Skeletal muscle tissue (tissue), 3 donors: ENCODE measurements at regions not wholly inside any gene's neighbourhood (a gene's known extent, or its start where the extent isn't known, plus 50 kb on each side); places are given as distances from the start of the nearest gene placed in this dataset.
A peak's percentile ranks its signal among the peaks of the same experiment; 100 is the strongest.
"Not testable (repeated sequence)": the region's sequence is repeated elsewhere in the genome, so short reads cannot be mapped to it uniquely, and the experiment has no call there.

ENCODE experiments used
- H3K27ac ChIP-seq: one replicate; pipeline ENCODE4 v1.7.0; 2013; ENCODE audit warnings: mild to moderate bottlenecking, low read depth, low read length, inconsistent platforms
- H3K27me3 ChIP-seq, 3 donors: one replicate each; pipeline ENCODE4 v1.7.0; 2013; ENCODE audit warnings: low read length in 3 of 3; ENCODE audit not compliant: control insufficient read depth in 3 of 3, insufficient read depth in 3 of 3
- H3K36me3 ChIP-seq, 3 donors: one replicate each; pipeline ENCODE4 v1.7.0; 2013; ENCODE audit warnings: low read length in 3 of 3; ENCODE audit not compliant: control insufficient read depth in 3 of 3, insufficient read depth in 3 of 3
- H3K4me1 ChIP-seq, 3 donors: one replicate each; pipeline ENCODE4 v1.7.0; 2013; ENCODE audit warnings: low read length in 3 of 3, mild to moderate bottlenecking in 3 of 3; ENCODE audit not compliant: control insufficient read depth in 3 of 3, insufficient read depth in 3 of 3
- H3K4me3 ChIP-seq, 3 donors: one replicate each; pipeline ENCODE4 v1.7.0; 2013; ENCODE audit warnings: low read length in 3 of 3
- H3K9ac ChIP-seq, 3 donors: one replicate each; pipeline ENCODE4 v1.7.0; 2013; ENCODE audit warnings: low read length in 3 of 3, mild to moderate bottlenecking in 3 of 3, moderate library complexity in 2 of 3, low read depth in 1 of 3
- H3K9me3 ChIP-seq, 3 donors: one replicate each; pipeline ENCODE4 v1.7.0; 2013; ENCODE audit warnings: low read length in 3 of 3; ENCODE audit not compliant: control insufficient read depth in 3 of 3
- donor health status: Osteomylitis.

DNA sequence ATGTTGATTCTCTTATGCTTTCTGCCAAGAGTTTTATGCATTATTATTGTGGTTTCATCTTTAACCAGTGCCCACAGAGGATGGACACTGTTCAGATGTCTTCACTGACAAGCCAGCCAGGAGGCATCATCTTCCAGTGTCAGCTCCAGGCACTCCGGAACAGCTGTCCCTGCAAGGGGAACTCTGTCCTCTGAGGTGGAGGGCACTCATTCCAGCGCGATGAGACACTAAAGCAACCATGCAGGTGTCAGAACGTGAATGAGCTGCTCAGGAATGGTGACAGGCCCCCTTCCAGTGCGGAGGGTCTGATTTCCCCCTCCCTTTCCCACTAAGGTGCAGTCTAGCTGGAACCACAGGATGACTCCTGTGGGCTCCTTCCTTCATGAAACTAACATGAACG lies 117.5 kb downstream of the NOG start:
- Histone ChIP-seq H3K4me3 (peak overlapping the region in 1 of 3 donors; percentile 22), H3K27me3 (peaks cover 0 to 8% (median 0%) of the 10 kb centered on the region in 3 donors), H3K36me3 (no peaks in the 10 kb centered on the region), H3K4me1 (peaks cover 3 to 6% (median 4%) of the 10 kb centered on the region in 3 donors), H3K9ac (no peak overlapping the region), H3K27ac (no peak overlapping the region), H3K9me3 (no peaks in the 10 kb centered on the region)

DNA sequence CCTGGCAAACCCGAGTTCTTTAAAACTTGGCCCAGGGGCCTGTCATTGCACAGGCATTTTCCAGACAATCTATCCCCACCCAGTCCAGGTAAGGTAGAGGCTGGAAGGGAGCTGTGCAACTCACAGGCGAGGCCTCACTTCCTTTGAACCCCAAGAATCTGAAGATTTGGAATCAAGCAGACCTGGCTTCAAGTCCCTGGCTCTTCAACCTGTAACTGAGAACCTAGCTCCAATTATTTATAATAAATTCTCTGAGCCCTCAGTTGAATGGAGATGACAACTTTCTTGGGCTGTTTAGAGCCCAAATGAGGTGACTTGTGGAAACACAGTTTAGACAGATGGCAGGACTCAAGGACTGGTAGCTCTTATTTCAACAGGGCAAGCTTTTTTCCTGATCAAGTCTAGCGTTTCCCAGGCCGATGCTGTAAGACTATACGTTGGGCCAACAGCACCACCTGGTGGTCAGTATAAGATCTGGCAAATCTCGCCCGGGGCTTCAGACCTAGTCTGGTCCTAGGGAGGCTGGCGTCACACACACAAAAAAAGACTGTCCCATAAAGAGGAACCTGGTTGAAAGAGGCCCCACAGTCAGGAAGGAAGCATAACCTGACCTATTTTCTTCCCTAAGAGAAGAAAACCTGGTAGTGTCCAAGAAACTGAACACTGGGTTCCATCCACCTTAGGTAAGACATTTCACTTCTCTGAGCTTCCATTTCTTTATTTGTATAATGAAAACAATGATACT lies 117.9 kb downstream of the C17orf67 start:
- H3K27ac ChIP-seq: no peak overlapping the region
- peaks cover 0 to 5% (median 0%) of the 10 kb centered on the region in 3 donors for H3K27me3 ChIP-seq
- peaks cover 0 to 6% (median 3%) of the 10 kb centered on the region in 3 donors for H3K4me1 ChIP-seq
- H3K4me3 ChIP-seq: no peak overlapping the region
- no peaks in the 10 kb centered on the region for H3K36me3 ChIP-seq
- no peak overlapping the region for H3K9ac ChIP-seq
- H3K9me3 ChIP-seq: no peaks in the 10 kb centered on the region

DNA sequence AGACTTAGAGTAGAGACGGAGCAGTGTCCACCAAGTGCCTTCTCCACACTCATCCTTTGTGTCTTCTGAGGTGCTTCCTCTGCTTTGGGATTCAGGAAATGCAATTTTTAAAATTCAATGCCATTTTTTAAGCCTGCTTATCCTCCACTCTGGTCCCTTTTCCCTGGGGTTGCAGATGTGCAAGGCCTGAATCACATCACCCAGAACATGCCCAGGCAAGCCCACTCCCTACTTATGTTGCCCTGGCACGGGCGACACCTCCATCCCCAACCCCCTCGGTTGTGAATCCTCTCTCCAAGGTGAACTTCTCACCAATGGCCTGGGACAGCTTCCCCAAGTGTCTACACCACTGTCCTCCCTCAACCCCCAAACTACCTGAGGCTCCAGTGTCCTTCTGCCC lies 116.2 kb downstream of the C17orf67 start:
- no peak overlapping the region for H3K9ac ChIP-seq
- peaks cover 0 to 5% (median 0%) of the 10 kb centered on the region in 3 donors for H3K27me3 ChIP-seq
- no peaks in the 10 kb centered on the region for H3K36me3 ChIP-seq
- no peak overlapping the region for H3K4me3 ChIP-seq
- H3K9me3 ChIP-seq: no peaks in the 10 kb centered on the region
- peaks cover 0 to 3% (median 0%) of the 10 kb centered on the region in 3 donors for H3K4me1 ChIP-seq
- H3K27ac ChIP-seq: no peak overlapping the region

DNA sequence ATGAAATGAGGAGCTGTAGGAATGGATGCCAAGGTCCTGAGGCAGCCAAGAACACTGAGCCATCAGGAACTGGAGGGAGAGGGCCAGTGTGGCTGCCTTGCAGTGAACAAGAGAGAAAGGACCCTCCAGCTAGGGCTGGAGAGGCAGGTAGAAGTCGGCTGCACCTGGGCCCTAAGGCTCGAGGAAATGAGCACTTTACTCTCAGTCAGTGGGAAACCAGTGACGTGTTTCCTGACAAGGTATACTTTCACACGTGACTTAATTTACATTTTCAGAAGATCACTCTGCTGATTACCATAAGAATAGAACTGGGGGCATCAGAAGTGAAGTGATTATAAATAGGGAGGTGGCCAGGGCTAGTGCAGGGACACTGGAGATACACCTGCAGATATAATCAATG lies 115.2 kb downstream of the C17orf67 start:
- Histone ChIP-seq H3K9me3 (no peaks in the 10 kb centered on the region), H3K4me3 (no peak overlapping the region), H3K27ac (no peak overlapping the region), H3K4me1 (peaks cover 0 to 3% (median 0%) of the 10 kb centered on the region in 3 donors), H3K36me3 (no peaks in the 10 kb centered on the region), H3K9ac (no peak overlapping the region), H3K27me3 (peaks cover 0 to 5% (median 0%) of the 10 kb centered on the region in 3 donors)

DNA sequence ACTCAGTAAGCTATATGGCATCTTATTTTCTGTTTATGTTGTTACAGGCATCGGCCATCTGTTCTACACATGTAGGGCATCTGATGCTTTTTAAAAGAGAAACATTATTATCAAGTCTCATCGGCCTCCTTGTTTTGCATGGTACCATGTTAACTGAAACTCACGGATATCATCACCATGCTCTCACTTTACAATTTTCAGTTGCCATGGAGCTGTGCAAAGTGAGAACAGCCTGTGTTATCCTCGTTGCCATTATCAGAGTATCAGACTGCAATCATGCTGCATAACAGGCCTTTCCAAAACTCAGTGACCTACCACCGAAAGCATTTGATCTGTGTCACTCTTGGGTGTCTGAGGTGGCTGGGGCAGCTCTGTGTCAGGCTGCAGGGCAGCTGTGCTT lies 110.3 kb downstream of the C17orf67 start:
- no peaks in the 10 kb centered on the region for H3K9me3 ChIP-seq
- H3K4me3 ChIP-seq: no peak overlapping the region
- no peaks in the 10 kb centered on the region for H3K4me1 ChIP-seq

DNA sequence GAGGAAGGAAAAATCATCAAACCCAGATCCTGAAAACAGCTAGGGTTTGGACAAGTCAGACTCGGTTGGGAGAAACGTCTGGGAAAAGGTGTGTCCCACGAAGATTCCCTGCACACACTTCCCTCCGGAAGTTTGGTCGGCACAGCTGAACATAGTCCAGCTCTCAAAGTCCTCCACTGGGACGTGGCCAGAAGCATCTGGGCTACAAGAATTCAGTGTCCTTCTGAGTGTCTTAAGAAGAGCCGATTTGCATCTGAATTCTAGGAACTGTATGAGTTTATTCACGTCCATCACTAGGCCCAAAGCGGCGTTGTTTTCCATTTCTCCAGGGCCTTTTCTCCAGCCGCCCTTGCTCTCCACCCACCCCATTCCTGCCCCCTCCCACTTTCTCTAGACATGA lies 109.1 kb downstream of the C17orf67 start:
- Histone ChIP-seq H3K27ac (no peak overlapping the region), H3K36me3 (no peaks in the 10 kb centered on the region), H3K9me3 (no peaks in the 10 kb centered on the region), H3K4me3 (no peak overlapping the region), H3K4me1 (no peaks in the 10 kb centered on the region), H3K9ac (no peak overlapping the region), H3K27me3 (peaks cover 0 to 3% (median 3%) of the 10 kb centered on the region in 3 donors)

More for the DNA sequence above, 110.3 kb downstream of the C17orf67 start:
- H3K9ac ChIP-seq: no peak overlapping the region
- H3K27ac ChIP-seq: no peak overlapping the region
- no peaks in the 10 kb centered on the region for H3K36me3 ChIP-seq
- H3K27me3 ChIP-seq: no peaks in the 10 kb centered on the region

DNA sequence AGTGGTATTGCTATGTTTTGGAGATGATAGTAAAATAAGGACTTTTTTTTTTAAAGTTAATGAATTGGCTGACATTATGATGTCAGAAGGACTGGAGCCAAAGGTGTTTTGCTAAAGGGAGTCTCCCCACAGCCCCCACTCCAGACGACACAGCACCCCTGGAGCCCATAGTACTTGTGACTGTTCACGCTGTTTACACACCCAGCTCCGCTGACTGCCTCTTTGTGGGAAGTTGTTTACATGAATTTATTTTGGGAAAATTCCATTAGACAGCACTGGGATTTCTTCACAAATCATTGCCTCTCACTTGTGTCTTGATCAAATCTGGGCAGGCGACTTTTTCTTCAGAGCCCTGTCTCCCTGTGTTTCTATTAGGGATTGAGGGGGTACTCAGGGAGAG lies 108.6 kb downstream of the C17orf67 start:
- peaks cover 0 to 3% (median 3%) of the 10 kb centered on the region in 3 donors for H3K27me3 ChIP-seq

DNA sequence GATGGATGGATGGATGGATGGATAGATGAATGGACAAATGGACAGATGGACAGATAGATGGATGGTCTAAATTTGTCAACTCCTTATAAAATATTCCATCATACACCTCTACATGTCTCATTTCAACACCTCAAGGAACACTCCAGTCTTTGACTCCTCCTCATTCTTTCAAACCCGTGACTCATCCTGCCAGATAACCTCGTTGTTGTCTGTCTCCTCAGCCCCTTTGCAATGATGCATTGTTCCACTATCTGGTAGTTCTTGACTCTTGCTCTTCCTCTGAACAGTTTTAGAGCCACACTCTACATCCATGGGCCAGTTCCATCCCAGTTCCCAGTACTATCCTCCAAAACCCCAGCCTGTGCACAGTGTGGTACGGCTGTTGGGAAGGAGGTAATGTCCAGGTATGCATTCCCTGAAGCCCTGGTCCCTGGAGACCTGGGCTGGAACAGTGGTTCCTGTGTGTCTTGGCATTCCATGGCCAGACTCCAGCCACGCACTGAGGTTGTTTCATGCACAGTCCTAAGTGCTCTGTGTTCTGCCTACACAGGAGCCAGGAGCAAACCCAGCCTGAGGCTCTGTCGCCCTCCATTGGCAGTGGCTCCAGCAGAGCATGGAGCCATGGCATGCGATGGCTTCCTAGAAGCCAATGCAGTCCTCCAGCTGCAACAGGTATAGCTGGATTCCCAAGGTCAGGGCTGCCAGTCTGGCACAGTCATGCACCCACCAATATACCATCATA lies 105.7 kb downstream of the C17orf67 start:
- no peak overlapping the region for H3K9ac ChIP-seq
- no peaks in the 10 kb centered on the region for H3K36me3 ChIP-seq
- no peaks in the 10 kb centered on the region for H3K9me3 ChIP-seq
- no peak overlapping the region for H3K27ac ChIP-seq
- H3K4me1 ChIP-seq: no peaks in the 10 kb centered on the region
- H3K4me3 ChIP-seq: no peak overlapping the region
- H3K27me3 ChIP-seq: peaks cover 0 to 3% (median 3%) of the 10 kb centered on the region in 3 donors

More for the DNA sequence above, 108.6 kb downstream of the C17orf67 start:
- Histone ChIP-seq H3K4me1 (no peaks in the 10 kb centered on the region), H3K4me3 (no peak overlapping the region), H3K36me3 (no peaks in the 10 kb centered on the region), H3K27ac (no peak overlapping the region), H3K9me3 (no peaks in the 10 kb centered on the region), H3K9ac (no peak overlapping the region)

DNA sequence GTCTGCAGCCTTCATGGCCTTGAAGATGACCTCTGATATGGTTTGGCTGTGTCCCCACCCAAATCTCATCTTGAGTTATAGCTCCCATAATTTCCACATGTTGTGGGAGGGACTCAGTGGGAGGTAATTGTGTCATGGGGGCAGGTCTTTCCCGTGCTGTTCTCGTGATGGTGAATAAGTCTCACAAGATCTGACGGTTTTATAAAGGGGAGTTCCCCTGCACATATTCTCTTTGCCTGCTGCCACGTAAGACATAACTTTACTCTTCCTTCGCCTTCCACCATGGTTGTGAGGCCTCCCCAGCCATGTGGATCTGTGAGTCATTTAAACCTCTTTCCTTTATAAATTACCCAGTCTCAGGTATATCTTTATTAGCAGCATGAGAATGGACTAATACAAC lies 102.6 kb downstream of the C17orf67 start:
- not testable (repeated sequence) for H3K9ac ChIP-seq, H3K36me3 ChIP-seq, H3K9me3 ChIP-seq, H3K4me3 ChIP-seq, H3K4me1 ChIP-seq, H3K27ac ChIP-seq, H3K27me3 ChIP-seq

DNA sequence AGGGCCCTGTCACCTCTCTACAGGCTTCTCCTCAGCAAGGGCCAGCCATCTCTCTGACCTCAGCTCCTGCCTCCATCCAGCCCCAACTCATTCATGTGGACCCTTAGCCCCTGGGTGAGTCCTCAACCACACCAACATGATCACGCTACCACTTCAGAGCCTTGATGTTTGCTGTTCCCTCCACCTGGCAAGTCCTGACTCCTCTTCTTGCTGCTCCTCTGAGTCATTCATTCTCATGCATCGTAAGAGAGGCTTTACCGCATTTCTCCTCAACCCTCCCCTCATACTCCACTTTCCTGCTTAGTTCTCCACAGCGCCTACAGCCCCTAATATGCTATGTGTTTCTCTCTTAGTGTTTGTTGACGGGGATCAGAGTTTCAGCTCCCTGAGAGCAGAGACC lies 99.9 kb downstream of the C17orf67 start:
- Histone ChIP-seq H3K27ac (no peak overlapping the region), H3K4me1 (no peaks in the 10 kb centered on the region), H3K27me3 (peaks cover 0 to 4% (median 3%) of the 10 kb centered on the region in 3 donors), H3K4me3 (no peak overlapping the region), H3K9me3 (no peaks in the 10 kb centered on the region), H3K9ac (no peak overlapping the region), H3K36me3 (no peaks in the 10 kb centered on the region)
